ENCODE measurements at regions not wholly inside any gene's neighbourhood (a gene's known extent, or its start where the extent isn't known, plus 50 kb on each side); places are given as distances from the start of the nearest gene placed in this dataset.

GRCh38 chr2:120836281-120836680, 100.6 kb downstream of the GLI2 start:
- no peak for DNase-seq
- Histone ChIP-seq H3K36me3 (no peaks in the 10 kb centered on the region), H3K4me3 (no peak overlapping the region), H3K27me3 (no peaks in the 10 kb centered on the region), H3K4me1 (no peaks in the 10 kb centered on the region), H3K9me3 (no peaks in the 10 kb centered on the region), H3K27ac (no peak overlapping the region)
- no peak for ATAC-seq (ENCODE audit: low FRiP score in 2 of 2)
- no peak for TF ChIP-seq POLR2A (IDR thresholded peaks at IDR 0.05)
- TF ChIP-seq POLR2AphosphoS5 (IDR thresholded peaks at IDR 0.05): no peak
- 82 to 92% methylated on average over 5 of the region's 5 CpGs for WGBS, 2 donors

DNA sequence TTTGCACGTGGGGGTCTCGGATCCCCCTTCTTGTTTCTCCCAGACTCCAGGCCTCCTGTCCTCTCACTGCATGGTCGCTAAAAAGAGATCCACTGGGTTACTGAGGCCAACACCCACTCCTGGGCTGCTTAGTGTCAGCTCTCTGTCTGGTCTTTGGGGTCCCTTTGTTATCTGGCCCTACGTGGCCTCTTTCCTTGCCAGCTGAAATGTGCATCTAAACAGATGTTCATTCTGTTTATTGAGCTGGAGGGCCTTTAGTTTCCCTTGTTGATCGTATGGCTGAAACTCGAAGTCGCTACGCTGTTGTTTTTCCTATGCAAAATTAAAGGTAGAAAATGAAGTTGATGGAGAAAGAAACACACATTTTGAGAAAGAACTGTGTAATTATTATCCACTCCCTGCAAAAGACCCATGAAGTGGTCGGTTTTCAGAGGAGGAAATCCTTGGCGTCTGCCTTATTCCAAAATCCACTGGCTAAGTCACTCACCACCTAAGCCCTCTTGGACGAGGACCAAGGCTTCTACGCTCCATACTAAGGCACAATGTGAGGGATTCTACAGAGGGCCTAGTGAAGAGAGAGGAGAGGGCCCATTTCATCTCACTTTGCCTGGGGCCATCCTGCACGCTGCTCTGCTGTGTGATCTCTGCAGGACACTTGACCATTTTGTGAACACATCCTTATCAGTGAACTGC, 105.3 kb downstream of the GLI2 start:
- no peak for DNase-seq

GRCh38 chr2:120842456-120843439, 107.1 kb downstream of the GLI2 start:
- H3K4me3 ChIP-seq: no peak overlapping the region
- WGBS, 2 donors: 87 to 90% methylated on average over 12 of the region's 12 CpGs
- no peak for ATAC-seq (ENCODE audit: low FRiP score in 2 of 2)
- DNase-seq: no peak
- no peaks in the 10 kb centered on the region for H3K27me3 ChIP-seq
- no peak for TF ChIP-seq POLR2A (IDR thresholded peaks at IDR 0.05)
- TF ChIP-seq EP300 (IDR thresholded peaks at IDR 0.05): no peak
- TF ChIP-seq, protein P1, sequence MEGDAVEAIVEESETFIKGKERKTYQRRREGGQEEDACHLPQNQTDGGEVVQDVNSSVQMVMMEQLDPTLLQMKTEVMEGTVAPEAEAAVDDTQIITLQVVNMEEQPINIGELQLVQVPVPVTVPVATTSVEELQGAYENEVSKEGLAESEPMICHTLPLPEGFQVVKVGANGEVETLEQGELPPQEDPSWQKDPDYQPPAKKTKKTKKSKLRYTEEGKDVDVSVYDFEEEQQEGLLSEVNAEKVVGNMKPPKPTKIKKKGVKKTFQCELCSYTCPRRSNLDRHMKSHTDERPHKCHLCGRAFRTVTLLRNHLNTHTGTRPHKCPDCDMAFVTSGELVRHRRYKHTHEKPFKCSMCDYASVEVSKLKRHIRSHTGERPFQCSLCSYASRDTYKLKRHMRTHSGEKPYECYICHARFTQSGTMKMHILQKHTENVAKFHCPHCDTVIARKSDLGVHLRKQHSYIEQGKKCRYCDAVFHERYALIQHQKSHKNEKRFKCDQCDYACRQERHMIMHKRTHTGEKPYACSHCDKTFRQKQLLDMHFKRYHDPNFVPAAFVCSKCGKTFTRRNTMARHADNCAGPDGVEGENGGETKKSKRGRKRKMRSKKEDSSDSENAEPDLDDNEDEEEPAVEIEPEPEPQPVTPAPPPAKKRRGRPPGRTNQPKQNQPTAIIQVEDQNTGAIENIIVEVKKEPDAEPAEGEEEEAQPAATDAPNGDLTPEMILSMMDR (IDR thresholded peaks at IDR 0.05): no peak
- no peaks in the 10 kb centered on the region for H3K4me1 ChIP-seq
- H3K9me3 ChIP-seq: no peaks in the 10 kb centered on the region
- no peaks in the 10 kb centered on the region for H3K36me3 ChIP-seq
- H3K27ac ChIP-seq: no peak overlapping the region

More for the DNA sequence above, 105.3 kb downstream of the GLI2 start:
- no peak overlapping the region for H3K27ac ChIP-seq
- H3K4me3 ChIP-seq: no peak overlapping the region
- WGBS, 2 donors: 78 to 85% methylated on average over 13 of the region's 13 CpGs
- no peaks in the 10 kb centered on the region for H3K4me1 ChIP-seq
- TF ChIP-seq EP300 (IDR thresholded peaks at IDR 0.05) (no peak), POLR2AphosphoS5 (IDR thresholded peaks at IDR 0.05) (no peak), POLR2A (IDR thresholded peaks at IDR 0.05) (no peak)
- TF ChIP-seq, protein P1 (IDR thresholded peaks at IDR 0.05): no peak
- H3K27me3 ChIP-seq: no peaks in the 10 kb centered on the region
- ATAC-seq (ENCODE audit: low FRiP score in 2 of 2): no peak
- no peaks in the 10 kb centered on the region for H3K36me3 ChIP-seq
- H3K9me3 ChIP-seq: no peaks in the 10 kb centered on the region

GRCh38 chr2:120844070-120844738, 108.5 kb downstream of the GLI2 start:
- Histone ChIP-seq H3K27ac (no peak overlapping the region), H3K9me3 (peaks cover 0 to under 1% (median 0%) of the 10 kb centered on the region in 4 donors), H3K4me3 (no peak overlapping the region), H3K4me1 (no peaks in the 10 kb centered on the region), H3K27me3 (no peaks in the 10 kb centered on the region), H3K36me3 (no peaks in the 10 kb centered on the region)
- TF ChIP-seq, protein P1 (IDR thresholded peaks at IDR 0.05): no peak
- TF ChIP-seq EP300 (IDR thresholded peaks at IDR 0.05): no peak
- no peak for TF ChIP-seq POLR2AphosphoS5 (IDR thresholded peaks at IDR 0.05)
- TF ChIP-seq POLR2A (IDR thresholded peaks at IDR 0.05): no peak
- ATAC-seq (ENCODE audit: low FRiP score in 2 of 2) (no peak), DNase-seq (no peak)
- 78 to 100% methylated on average over 3 to 6 of the region's 6 CpGs for WGBS, 2 donors

DNA sequence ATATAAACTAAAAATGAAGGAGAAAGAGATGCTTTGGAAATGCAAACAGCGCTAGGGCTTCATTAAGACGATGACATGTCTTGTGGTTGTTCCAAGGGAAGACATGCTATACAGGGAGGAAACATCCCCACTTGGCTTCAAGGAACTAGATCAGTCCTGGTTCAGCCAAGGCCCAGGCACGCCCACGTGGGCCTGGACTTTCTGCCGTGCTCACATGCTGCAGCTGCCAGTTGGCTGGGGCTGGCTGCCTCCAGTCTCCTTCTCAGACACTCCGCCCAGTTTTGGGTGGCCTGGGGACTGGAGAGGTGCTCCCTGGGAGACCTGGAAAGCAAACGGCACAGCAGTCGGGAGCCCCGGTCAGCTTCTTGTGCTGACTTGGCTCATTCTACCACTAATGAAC, 109.6 kb downstream of the GLI2 start:
- Histone ChIP-seq H3K27ac (no peak overlapping the region), H3K36me3 (no peaks in the 10 kb centered on the region), H3K4me3 (no peak overlapping the region), H3K4me1 (no peaks in the 10 kb centered on the region), H3K27me3 (no peaks in the 10 kb centered on the region), H3K9me3 (peaks cover 0 to 8% (median 4%) of the 10 kb centered on the region in 4 donors)
- DNase-seq: peak in 1 of 2 donors; percentile 79
- TF ChIP-seq POLR2AphosphoS5 (IDR thresholded peaks at IDR 0.05): peak in 1 of 2 donors; percentile 10
- TF ChIP-seq, protein P1 (IDR thresholded peaks at IDR 0.05): no peak
- peak in 1 of 2 donors; percentile 89 for ATAC-seq (ENCODE audit: low FRiP score in 2 of 2)
- 68 to 73% methylated on average over 9 of the region's 9 CpGs for WGBS, 2 donors

Data from upper lobe of left lung (tissue), 6 donors.